ENCODE measurements at regions not wholly inside any gene's neighbourhood (a gene's known extent, or its start where the extent isn't known, plus 50 kb on each side); places are given as distances from the start of the nearest gene placed in this dataset.

DNA sequence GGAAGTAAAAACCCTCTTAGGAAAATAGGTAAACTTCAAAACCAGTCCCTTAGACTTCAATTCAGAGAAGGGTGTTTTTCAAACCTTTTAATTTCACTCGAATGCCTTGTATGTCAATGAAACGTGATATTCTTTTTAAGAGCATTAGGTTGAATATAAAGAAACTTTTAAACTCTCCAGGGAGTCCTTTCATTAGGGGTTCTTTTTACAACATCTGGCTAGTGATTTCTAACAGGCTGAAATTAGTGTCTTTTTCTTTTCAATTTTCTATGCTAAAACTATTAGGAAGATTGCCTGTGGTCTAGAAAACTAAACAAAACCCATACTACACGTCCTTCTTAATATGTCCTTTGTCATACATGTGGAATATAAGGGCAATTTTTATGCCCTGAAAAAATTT lies 569.7 kb upstream of the CITED2 start:
- TF ChIP-seq ATF3 (IDR thresholded peaks at IDR 0.05) (no peak), ATF3 (CRISPR knock-in tag; conservative IDR thresholded peaks at IDR 0.05) (no peak), MBD2 (IDR thresholded peaks at IDR 0.05; ENCODE audit: borderline replicate concordance, low read depth) (no peak), MAX (CRISPR knock-in tag; IDR thresholded peaks at IDR 0.05) (no peak), CTCF (IDR thresholded peaks at IDR 0.05 in 2 of 3, conservative IDR thresholded peaks at IDR 0.05 in 1 of 3; ENCODE audit: insufficient read depth in 2 of 3, low read depth in 1 of 3, low read length in 3 of 3) (no peak), EP300 (IDR thresholded peaks at IDR 0.05; ENCODE audit: low read length) (no peak), ZFP36 (IDR thresholded peaks at IDR 0.05; ENCODE audit: low read depth, low read length, partially characterized antibody) (no peak), HDGF (IDR thresholded peaks at IDR 0.05) (no peak), PHF8 (IDR thresholded peaks at IDR 0.05; ENCODE audit: borderline replicate concordance, low read length) (no peak), ETV1 (tag; conservative IDR thresholded peaks at IDR 0.05; ENCODE audit: low read depth) (no peak), ZNF778 (CRISPR knock-in tag; IDR thresholded peaks at IDR 0.05) (no peak)

Measured in K562 (cell line).